GM23338 (cell line): ENCODE measurements at regions not wholly inside any gene's neighbourhood (a gene's known extent, or its start where the extent isn't known, plus 50 kb on each side); places are given as distances from the start of the nearest gene placed in this dataset.

Source experiments
- ATAC-seq: fragments of 200-7000 bp; cut with Tn5 transposase; 3 replicates; pipeline ENCODE4 v1.9.1; 2020
- DNase-seq: peaks from one replicate; pipeline ENCODE4 v3.0.0-alpha.2; 2015; ENCODE audit warnings: low spot score
- H2AFZ ChIP-seq: fragments of 200-600 bp; sonication (generic); 2 replicates; pipeline ENCODE4 v1.8.0; 2016; ENCODE audit warnings: antibody characterized with exemption, mild to moderate bottlenecking, moderate library complexity
- H3F3A ChIP-seq: fragments of 200-600 bp; sonication (generic); replicated peaks from 2 replicates; pipeline ENCODE4 v1.8.0; 2017; ENCODE audit warnings: antibody characterized with exemption, mixed run types, low read depth
- H3K27ac ChIP-seq: fragments of 200-600 bp; sonication (generic); 2 replicates; pipeline ENCODE4 v1.6.1; 2016; ENCODE audit warnings: low read depth
- H3K27me3 ChIP-seq: fragments of 200-600 bp; sonication (generic); 2 replicates; pipeline ENCODE4 v1.8.0; 2016; ENCODE audit warnings: mild to moderate bottlenecking, mixed run types, moderate library complexity; ENCODE audit not compliant: insufficient read depth
- H3K36me3 ChIP-seq: fragments of 200-600 bp; sonication (generic); 2 replicates; pipeline ENCODE4 v1.8.0; 2016; ENCODE audit warnings: mild to moderate bottlenecking; ENCODE audit not compliant: insufficient read depth
- H3K4me1 ChIP-seq: fragments of 200-600 bp; sonication (generic); 2 replicates; pipeline ENCODE4 v1.8.0; 2016; ENCODE audit warnings: mild to moderate bottlenecking, moderate library complexity; ENCODE audit not compliant: insufficient read depth
- H3K4me2 ChIP-seq: fragments of 200-600 bp; sonication (generic); 2 replicates; pipeline ENCODE4 v1.7.1; 2017; ENCODE audit warnings: mixed run types
- H3K4me3 ChIP-seq: fragments of 200-600 bp; sonication (generic); 2 replicates; pipeline ENCODE4 v1.6.1; 2016; ENCODE audit warnings: mixed run types
- H3K79me2 ChIP-seq: fragments of 200-600 bp; sonication (generic); replicated peaks from 2 replicates; pipeline ENCODE4 v1.8.0; 2017; ENCODE audit warnings: mild to moderate bottlenecking; ENCODE audit not compliant: insufficient read depth
- H3K9me2 ChIP-seq: fragments of 200-600 bp; sonication (generic); 2 replicates; pipeline ENCODE4 v1.8.0; 2017; ENCODE audit not compliant: insufficient read depth
- H4K20me1 ChIP-seq: fragments of 200-600 bp; sonication (generic); replicated peaks from 2 replicates; pipeline ENCODE4 v1.8.0; 2017; ENCODE audit warnings: mild to moderate bottlenecking; ENCODE audit not compliant: insufficient read depth
- H3K27ac Mint-ChIP-seq: 2 replicates; pipeline ENCODE4 v1.8.0; 2020; ENCODE audit warnings: inconsistent platforms, mild to moderate bottlenecking, moderate library complexity, mixed read lengths
- H3K27me3 Mint-ChIP-seq: 3 replicates; pipeline ENCODE4 v1.8.0; 2022; ENCODE audit warnings: low read depth, mild to moderate bottlenecking, moderate library complexity, mixed read lengths, inconsistent platforms; ENCODE audit not compliant: insufficient read depth, poor library complexity
- H3K36me3 Mint-ChIP-seq: 3 replicates; pipeline ENCODE4 v1.8.0; 2021; ENCODE audit warnings: low read depth, mild to moderate bottlenecking, inconsistent platforms, moderate library complexity, mixed read lengths
- H3K4me1 Mint-ChIP-seq: 3 replicates; pipeline ENCODE4 v1.8.0; 2020; ENCODE audit warnings: mild to moderate bottlenecking, inconsistent platforms, mixed read lengths
- H3K4me3 Mint-ChIP-seq: 3 replicates; pipeline ENCODE4 v1.8.0; 2021; ENCODE audit warnings: moderate library complexity, mild to moderate bottlenecking, inconsistent platforms, mixed read lengths
- H3K9me3 Mint-ChIP-seq: 3 replicates; pipeline ENCODE4 v1.8.0; 2020; ENCODE audit warnings: moderate library complexity, mild to moderate bottlenecking, inconsistent platforms, mixed read lengths
- CREB1 ChIP-seq: fragments of 250-450 bp; sonication (Bioruptor Pico); IDR thresholded peaks from 2 replicates; pipeline ENCODE4 v1.5.0; 2020; ENCODE audit warnings: low read depth, mild to moderate bottlenecking, moderate library complexity
- EZH2 ChIP-seq: fragments of 200-600 bp; sonication (generic); IDR thresholded peaks from one replicate; pipeline ENCODE4 v1.8.0; 2017; ENCODE audit warnings: antibody characterized with exemption, mild to moderate bottlenecking, low read depth; ENCODE audit not compliant: unreplicated experiment
- EZH2phosphoT487 ChIP-seq: fragments of 200-600 bp; sonication (generic); IDR thresholded peaks from one replicate; pipeline ENCODE4 v1.8.1; 2018; ENCODE audit warnings: antibody characterized with exemption; ENCODE audit not compliant: unreplicated experiment
- JUNB ChIP-seq: IDR thresholded peaks from one replicate; pipeline ENCODE4 v1.6.1; 2016; ENCODE audit warnings: antibody characterized with exemption; ENCODE audit not compliant: unreplicated experiment
- NANOG ChIP-seq: IDR thresholded peaks from 2 replicates; pipeline ENCODE4 v1.6.1; 2016; ENCODE audit warnings: antibody characterized with exemption, borderline replicate concordance
- POLR2AphosphoS5 ChIP-seq: IDR thresholded peaks from 2 replicates; pipeline ENCODE4 v1.6.1; 2016; ENCODE audit warnings: antibody characterized with exemption, low read depth
- STAT1 ChIP-seq: IDR thresholded peaks from one replicate; pipeline ENCODE4 v1.6.1; 2016; ENCODE audit warnings: antibody characterized with exemption; ENCODE audit not compliant: unreplicated experiment
- ZNF114 ChIP-seq: fragments of 250-450 bp; sonication (Bioruptor Pico); IDR thresholded peaks from 2 replicates; pipeline ENCODE4 v1.5.0; 2020; ENCODE audit warnings: mild to moderate bottlenecking, moderate library complexity
- ZNF331 ChIP-seq: fragments of 250-450 bp; sonication (Bioruptor Pico); IDR thresholded peaks from 2 replicates; pipeline ENCODE4 v1.5.0; 2020; ENCODE audit warnings: low read depth, mild to moderate bottlenecking, moderate library complexity
- TF ChIP-seq, protein P1 (sequence below), 2 experiments: fragments of 200-600 bp in 1 of 2; sonication (generic) in 1 of 2; conservative IDR thresholded peaks; 2 replicates each; pipeline versions ENCODE4 v1.5.1 to v1.6.1; 2016 to 2017; ENCODE audit warnings: antibody characterized with exemption in 2 of 2, low read depth in 2 of 2, mild to moderate bottlenecking in 2 of 2, moderate library complexity in 1 of 2
- TF ChIP-seq, protein P2 (sequence below): fragments of 250-450 bp; sonication (Bioruptor Pico); IDR thresholded peaks from 2 replicates; pipeline ENCODE4 v1.5.0; 2020; ENCODE audit warnings: mild to moderate bottlenecking, moderate library complexity
- TF ChIP-seq, protein P3 (sequence below): IDR thresholded peaks from one replicate; pipeline ENCODE4 v1.6.1; 2018; ENCODE audit warnings: antibody characterized with exemption; ENCODE audit not compliant: unreplicated experiment
- TF ChIP-seq, protein P4 (sequence below): IDR thresholded peaks from 2 replicates; pipeline ENCODE4 v1.6.1; 2016; ENCODE audit warnings: antibody characterized with exemption

DNA sequence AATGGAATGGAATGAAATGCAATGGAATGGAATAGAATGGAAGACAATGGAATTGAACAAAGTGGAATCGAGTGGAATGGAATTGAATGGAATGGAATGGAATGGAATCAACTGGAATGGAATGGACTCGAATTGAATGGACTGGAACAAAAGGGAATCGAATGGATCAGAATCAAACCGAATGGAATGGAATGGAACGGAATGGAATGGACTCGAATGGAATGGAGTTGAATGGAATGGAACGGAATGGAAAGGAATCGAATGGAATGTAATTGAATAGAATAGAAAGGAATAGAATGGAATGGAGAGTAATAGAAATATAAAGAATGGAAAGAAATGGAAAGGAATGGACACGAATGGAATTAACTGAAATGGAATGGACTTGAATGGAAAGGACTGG is 475.2 kb upstream of the WSB1 start:
- Histone ChIP-seq H3K4me1 (no peaks in the 10 kb centered on the region), H2AFZ (no peak overlapping the region), H4K20me1 (no peaks in the 10 kb centered on the region), H3F3A (no peaks in the 10 kb centered on the region), H3K4me2 (no peak overlapping the region), H3K9me2 (no peaks in the 10 kb centered on the region), H3K36me3 (peaks cover 45% of the 10 kb centered on the region), H3K27ac (no peak overlapping the region), H3K4me3 (no peak overlapping the region), H3K79me2 (no peaks in the 10 kb centered on the region), H3K27me3 (no peaks in the 10 kb centered on the region)
- Mint-ChIP-seq H3K4me1 (no peaks in the 10 kb centered on the region), H3K36me3 (no peaks in the 10 kb centered on the region), H3K27me3 (no peaks in the 10 kb centered on the region), H3K27ac (no peak overlapping the region), H3K9me3 (no peaks in the 10 kb centered on the region), H3K4me3 (no peak overlapping the region)
- ATAC-seq (no peak), DNase-seq (peak; percentile 3)
- TF ChIP-seq, protein P1, sequence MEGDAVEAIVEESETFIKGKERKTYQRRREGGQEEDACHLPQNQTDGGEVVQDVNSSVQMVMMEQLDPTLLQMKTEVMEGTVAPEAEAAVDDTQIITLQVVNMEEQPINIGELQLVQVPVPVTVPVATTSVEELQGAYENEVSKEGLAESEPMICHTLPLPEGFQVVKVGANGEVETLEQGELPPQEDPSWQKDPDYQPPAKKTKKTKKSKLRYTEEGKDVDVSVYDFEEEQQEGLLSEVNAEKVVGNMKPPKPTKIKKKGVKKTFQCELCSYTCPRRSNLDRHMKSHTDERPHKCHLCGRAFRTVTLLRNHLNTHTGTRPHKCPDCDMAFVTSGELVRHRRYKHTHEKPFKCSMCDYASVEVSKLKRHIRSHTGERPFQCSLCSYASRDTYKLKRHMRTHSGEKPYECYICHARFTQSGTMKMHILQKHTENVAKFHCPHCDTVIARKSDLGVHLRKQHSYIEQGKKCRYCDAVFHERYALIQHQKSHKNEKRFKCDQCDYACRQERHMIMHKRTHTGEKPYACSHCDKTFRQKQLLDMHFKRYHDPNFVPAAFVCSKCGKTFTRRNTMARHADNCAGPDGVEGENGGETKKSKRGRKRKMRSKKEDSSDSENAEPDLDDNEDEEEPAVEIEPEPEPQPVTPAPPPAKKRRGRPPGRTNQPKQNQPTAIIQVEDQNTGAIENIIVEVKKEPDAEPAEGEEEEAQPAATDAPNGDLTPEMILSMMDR (conservative IDR thresholded peaks at IDR 0.05; ENCODE audit: low read depth in 2 of 2) = no peak
- TF ChIP-seq EZH2 (no peak), STAT1 (no peak), CREB1 (no peak), POLR2AphosphoS5 (no peak), NANOG (no peak), ZNF331 (CRISPR knock-in tag) (no peak), EZH2phosphoT487 (no peak), JUNB (no peak), ZNF114 (CRISPR knock-in tag) (no peak)
- TF ChIP-seq, protein P2, sequence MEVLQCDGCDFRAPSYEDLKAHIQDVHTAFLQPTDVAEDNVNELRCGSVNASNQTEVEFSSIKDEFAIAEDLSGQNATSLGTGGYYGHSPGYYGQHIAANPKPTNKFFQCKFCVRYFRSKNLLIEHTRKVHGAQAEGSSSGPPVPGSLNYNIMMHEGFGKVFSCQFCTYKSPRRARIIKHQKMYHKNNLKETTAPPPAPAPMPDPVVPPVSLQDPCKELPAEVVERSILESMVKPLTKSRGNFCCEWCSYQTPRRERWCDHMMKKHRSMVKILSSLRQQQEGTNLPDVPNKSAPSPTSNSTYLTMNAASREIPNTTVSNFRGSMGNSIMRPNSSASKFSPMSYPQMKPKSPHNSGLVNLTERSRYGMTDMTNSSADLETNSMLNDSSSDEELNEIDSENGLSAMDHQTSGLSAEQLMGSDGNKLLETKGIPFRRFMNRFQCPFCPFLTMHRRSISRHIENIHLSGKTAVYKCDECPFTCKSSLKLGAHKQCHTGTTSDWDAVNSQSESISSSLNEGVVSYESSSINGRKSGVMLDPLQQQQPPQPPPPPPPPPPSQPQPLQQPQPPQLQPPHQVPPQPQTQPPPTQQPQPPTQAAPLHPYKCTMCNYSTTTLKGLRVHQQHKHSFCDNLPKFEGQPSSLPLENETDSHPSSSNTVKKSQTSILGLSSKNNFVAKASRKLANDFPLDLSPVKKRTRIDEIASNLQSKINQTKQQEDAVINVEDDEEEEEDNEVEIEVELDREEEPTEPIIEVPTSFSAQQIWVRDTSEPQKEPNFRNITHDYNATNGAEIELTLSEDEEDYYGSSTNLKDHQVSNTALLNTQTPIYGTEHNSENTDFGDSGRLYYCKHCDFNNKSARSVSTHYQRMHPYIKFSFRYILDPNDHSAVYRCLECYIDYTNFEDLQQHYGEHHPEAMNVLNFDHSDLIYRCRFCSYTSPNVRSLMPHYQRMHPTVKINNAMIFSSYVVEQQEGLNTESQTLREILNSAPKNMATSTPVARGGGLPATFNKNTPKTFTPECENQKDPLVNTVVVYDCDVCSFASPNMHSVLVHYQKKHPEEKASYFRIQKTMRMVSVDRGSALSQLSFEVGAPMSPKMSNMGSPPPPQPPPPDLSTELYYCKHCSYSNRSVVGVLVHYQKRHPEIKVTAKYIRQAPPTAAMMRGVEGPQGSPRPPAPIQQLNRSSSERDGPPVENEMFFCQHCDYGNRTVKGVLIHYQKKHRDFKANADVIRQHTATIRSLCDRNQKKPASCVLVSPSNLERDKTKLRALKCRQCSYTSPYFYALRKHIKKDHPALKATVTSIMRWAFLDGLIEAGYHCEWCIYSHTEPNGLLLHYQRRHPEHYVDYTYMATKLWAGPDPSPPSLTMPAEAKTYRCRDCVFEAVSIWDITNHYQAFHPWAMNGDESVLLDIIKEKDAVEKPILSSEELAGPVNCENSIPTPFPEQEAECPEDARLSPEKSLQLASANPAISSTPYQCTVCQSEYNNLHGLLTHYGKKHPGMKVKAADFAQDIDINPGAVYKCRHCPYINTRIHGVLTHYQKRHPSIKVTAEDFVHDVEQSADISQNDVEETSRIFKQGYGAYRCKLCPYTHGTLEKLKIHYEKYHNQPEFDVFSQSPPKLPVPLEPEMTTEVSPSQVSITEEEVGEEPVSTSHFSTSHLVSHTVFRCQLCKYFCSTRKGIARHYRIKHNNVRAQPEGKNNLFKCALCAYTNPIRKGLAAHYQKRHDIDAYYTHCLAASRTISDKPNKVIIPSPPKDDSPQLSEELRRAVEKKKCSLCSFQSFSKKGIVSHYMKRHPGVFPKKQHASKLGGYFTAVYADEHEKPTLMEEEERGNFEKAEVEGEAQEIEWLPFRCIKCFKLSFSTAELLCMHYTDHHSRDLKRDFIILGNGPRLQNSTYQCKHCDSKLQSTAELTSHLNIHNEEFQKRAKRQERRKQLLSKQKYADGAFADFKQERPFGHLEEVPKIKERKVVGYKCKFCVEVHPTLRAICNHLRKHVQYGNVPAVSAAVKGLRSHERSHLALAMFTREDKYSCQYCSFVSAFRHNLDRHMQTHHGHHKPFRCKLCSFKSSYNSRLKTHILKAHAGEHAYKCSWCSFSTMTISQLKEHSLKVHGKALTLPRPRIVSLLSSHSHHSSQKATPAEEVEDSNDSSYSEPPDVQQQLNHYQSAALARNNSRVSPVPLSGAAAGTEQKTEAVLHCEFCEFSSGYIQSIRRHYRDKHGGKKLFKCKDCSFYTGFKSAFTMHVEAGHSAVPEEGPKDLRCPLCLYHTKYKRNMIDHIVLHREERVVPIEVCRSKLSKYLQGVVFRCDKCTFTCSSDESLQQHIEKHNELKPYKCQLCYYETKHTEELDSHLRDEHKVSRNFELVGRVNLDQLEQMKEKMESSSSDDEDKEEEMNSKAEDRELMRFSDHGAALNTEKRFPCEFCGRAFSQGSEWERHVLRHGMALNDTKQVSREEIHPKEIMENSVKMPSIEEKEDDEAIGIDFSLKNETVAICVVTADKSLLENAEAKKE (CRISPR knock-in tag) = no peak
- TF ChIP-seq, protein P3, sequence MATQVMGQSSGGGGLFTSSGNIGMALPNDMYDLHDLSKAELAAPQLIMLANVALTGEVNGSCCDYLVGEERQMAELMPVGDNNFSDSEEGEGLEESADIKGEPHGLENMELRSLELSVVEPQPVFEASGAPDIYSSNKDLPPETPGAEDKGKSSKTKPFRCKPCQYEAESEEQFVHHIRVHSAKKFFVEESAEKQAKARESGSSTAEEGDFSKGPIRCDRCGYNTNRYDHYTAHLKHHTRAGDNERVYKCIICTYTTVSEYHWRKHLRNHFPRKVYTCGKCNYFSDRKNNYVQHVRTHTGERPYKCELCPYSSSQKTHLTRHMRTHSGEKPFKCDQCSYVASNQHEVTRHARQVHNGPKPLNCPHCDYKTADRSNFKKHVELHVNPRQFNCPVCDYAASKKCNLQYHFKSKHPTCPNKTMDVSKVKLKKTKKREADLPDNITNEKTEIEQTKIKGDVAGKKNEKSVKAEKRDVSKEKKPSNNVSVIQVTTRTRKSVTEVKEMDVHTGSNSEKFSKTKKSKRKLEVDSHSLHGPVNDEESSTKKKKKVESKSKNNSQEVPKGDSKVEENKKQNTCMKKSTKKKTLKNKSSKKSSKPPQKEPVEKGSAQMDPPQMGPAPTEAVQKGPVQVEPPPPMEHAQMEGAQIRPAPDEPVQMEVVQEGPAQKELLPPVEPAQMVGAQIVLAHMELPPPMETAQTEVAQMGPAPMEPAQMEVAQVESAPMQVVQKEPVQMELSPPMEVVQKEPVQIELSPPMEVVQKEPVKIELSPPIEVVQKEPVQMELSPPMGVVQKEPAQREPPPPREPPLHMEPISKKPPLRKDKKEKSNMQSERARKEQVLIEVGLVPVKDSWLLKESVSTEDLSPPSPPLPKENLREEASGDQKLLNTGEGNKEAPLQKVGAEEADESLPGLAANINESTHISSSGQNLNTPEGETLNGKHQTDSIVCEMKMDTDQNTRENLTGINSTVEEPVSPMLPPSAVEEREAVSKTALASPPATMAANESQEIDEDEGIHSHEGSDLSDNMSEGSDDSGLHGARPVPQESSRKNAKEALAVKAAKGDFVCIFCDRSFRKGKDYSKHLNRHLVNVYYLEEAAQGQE = no peak
- TF ChIP-seq, protein P4, sequence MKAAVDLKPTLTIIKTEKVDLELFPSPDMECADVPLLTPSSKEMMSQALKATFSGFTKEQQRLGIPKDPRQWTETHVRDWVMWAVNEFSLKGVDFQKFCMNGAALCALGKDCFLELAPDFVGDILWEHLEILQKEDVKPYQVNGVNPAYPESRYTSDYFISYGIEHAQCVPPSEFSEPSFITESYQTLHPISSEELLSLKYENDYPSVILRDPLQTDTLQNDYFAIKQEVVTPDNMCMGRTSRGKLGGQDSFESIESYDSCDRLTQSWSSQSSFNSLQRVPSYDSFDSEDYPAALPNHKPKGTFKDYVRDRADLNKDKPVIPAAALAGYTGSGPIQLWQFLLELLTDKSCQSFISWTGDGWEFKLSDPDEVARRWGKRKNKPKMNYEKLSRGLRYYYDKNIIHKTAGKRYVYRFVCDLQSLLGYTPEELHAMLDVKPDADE = no peak
